RPMI8226 (cell line): ENCODE measurements at regions not wholly inside any gene's neighbourhood (a gene's known extent, or its start where the extent isn't known, plus 50 kb on each side); places are given as distances from the start of the nearest gene placed in this dataset.

Experiments
- DNase-seq: peaks from one replicate; pipeline ENCODE4 v3.0.0-alpha.2; 2015

DNA sequence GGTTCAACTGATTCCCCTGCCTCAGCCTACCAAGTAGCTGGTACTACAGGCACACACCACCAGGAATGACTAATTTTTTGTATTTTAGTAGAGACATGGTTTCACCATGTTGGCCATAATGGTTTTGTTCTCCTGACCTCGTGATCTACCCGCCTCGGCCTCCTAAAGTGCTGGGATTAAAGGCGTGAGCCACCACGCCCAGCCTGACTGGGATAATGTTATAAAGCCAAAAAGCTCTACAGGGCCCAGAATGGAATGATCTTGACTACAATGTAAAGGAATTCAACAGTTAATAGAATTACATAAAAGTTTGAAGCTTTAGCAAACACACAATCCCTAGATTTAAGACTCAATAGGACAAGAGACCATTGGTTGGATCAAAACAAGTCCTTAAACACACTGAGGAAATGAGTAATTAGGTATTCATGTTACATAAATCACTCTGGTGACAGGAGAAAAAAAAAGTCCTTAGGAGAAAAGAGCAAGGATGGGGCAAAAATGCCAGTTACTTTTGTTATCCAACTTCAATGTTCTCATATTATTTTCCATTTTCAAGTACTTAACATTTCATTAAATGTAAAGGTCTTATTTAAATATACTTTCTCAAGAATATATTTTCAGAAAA, 504.9 kb downstream of the TSPY10 start:
- no peak for DNase-seq

DNA sequence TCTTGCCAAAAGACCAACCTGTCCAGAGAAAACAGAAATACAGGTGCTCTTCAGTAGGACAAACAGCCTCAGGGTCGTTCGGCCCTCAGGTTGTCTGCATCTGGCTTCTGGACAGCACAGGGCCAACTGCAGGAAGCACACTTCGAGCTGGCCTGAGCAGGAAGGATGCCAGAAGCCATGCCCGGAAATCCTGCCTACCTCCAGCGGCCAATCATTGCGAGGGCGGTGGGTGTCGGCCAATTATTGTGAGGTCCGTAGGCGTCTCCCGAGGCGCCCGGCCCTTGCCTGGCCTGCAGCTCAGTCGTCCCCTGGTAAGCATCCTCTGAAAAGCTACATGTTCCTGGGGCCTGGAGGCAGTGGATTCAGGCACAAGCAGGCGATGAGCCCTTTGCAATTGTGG, 507.5 kb downstream of the TSPY10 start:
- peak; percentile 79 for DNase-seq

DNA sequence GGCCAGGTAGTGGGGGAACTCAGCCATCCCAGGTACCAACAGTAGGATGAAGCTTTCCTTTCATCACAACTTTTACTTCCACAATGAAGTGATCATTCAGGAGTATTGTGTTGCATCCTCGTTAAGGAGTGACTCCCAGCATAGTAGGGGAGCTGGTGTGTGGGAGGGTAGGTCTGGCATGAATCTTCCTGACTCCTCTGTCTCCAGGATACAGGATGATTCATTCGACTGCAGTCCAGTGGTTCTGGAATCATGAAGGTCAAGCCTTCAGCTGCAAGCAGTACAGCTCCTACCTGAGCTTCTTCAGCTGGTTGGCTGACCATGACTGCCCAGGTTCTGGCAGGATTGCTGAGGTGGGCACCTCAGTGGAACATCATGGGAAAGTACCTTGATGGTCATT, 510.2 kb downstream of the TSPY10 start:
- no peak for DNase-seq
